K562 (cell line): ENCODE measurements at regions not wholly inside any gene's neighbourhood (a gene's known extent, or its start where the extent isn't known, plus 50 kb on each side); places are given as distances from the start of the nearest gene placed in this dataset.

Source experiments
- ATAC-seq: fragments of 200-7000 bp; cut with Tn5 transposase; 3 replicates; pipeline ENCODE4 v1.9.1; 2020; ENCODE audit warnings: moderate library complexity
- BruUV-seq: library from RNA; stranded (reverse); fragments of 400-500 nt; replicated peaks from 2 replicates; lab custom pipeline; 2021; lab: Mats Ljungman, UMichigan
- CTCF ChIA-PET: fragments of 300-600 bp; formaldehyde crosslinking; extraction: SDS; loops from one replicate; lab custom pipeline; 2021; ENCODE audit warnings: low intra/inter-chr PET ratio; lab: Yijun Ruan, JAX
- POLR2A ChIA-PET: fragments of 300-600, 350-650 bp; sonication (Branson Sonifier 250); formaldehyde crosslinking; extraction: SDS; loops from one replicate; lab custom pipeline; 2021; ENCODE audit warnings: antibody characterized with exemption, inconsistent platforms; lab: Yijun Ruan, JAX
- DNase-seq, 4 experiments: peaks; one replicate each; pipeline versions ENCODE4 v3.0.0 to v3.0.0-alpha.2; 2011 to 2018; ENCODE audit warnings: low spot score in 3 of 4, mixed read lengths in 3 of 4; ENCODE audit errors: extremely low read depth in 1 of 4
- FAIRE-seq: peaks from 2 replicates; lab custom pipeline; 2011; peaks lifted over from hg19 to GRCh38; lab: Jason Lieb, UNC
- H2AFZ ChIP-seq: 2 replicates; pipeline ENCODE4 v1.6.0; 2011; ENCODE audit warnings: low read depth, low read length, control low read depth, inconsistent platforms
- H3K27ac ChIP-seq: fragments of 200-600 bp; 3 replicates; pipeline ENCODE4 v1.8.0; 2011; ENCODE audit warnings: low read depth, mild to moderate bottlenecking, control low read depth, inconsistent platforms, low read length, moderate library complexity, mixed read lengths; ENCODE audit errors: extremely low read depth
- H3K27me3 ChIP-seq, 2 experiments: fragments of 300-600 bp in 1 of 2; 2 replicates in 1 of 2; 3 replicates in 1 of 2; pipeline versions ENCODE4 v1.6.0 to v1.8.0; 2011; ENCODE audit warnings: inconsistent platforms in 2 of 2, low read length in 2 of 2, mild to moderate bottlenecking in 1 of 2, mixed read lengths in 1 of 2, moderate library complexity in 1 of 2; ENCODE audit not compliant: control insufficient read depth in 2 of 2, insufficient read depth in 2 of 2
- H3K36me3 ChIP-seq: fragments of 300-600 bp; 3 replicates; pipeline ENCODE4 v1.8.0; 2011; ENCODE audit warnings: mild to moderate bottlenecking, low read length, inconsistent platforms; ENCODE audit not compliant: control insufficient read depth, insufficient read depth
- H3K4me1 ChIP-seq, 2 experiments: fragments of 200-600 bp in 1 of 2; replicated peaks in 1 of 2; 2 replicates in 1 of 2; 3 replicates in 1 of 2; pipeline versions ENCODE4 v1.5.1 to v1.8.0; 2011; ENCODE audit warnings: inconsistent platforms in 2 of 2, low read length in 2 of 2, mild to moderate bottlenecking in 1 of 2, mixed read lengths in 1 of 2, moderate library complexity in 1 of 2; ENCODE audit not compliant: control insufficient read depth in 2 of 2, insufficient read depth in 2 of 2
- H3K4me2 ChIP-seq: 2 replicates; pipeline ENCODE4 v1.6.1; 2011; ENCODE audit warnings: low read length, control low read depth, inconsistent platforms, mixed read lengths; ENCODE audit not compliant: insufficient read depth
- H3K4me3 ChIP-seq: fragments of 200-600 bp; sonication (generic), shearing (Covaris generic); 2 replicates; pipeline ENCODE4 v1.5.1; 2016; ENCODE audit warnings: control low read depth, inconsistent platforms
- H3K79me2 ChIP-seq: fragments of 200-600 bp; 3 replicates; pipeline ENCODE4 v1.8.0; 2011; ENCODE audit warnings: low read length, inconsistent platforms; ENCODE audit not compliant: control insufficient read depth, insufficient read depth
- H3K9ac ChIP-seq, 2 experiments: 2 replicates each; pipeline versions ENCODE4 v1.6.0 to v1.6.1; 2011; ENCODE audit warnings: low read depth in 2 of 2, low read length in 2 of 2, control low read depth in 1 of 2, inconsistent platforms in 1 of 2, mild to moderate bottlenecking in 1 of 2, mixed read lengths in 1 of 2; ENCODE audit not compliant: insufficient read depth in 1 of 2
- H3K9me1 ChIP-seq: one replicate; pipeline ENCODE4 v1.6.0; 2011; ENCODE audit warnings: inconsistent platforms, mild to moderate bottlenecking, low read length, moderate library complexity; ENCODE audit not compliant: control insufficient read depth, insufficient read depth
- H3K9me3 ChIP-seq: replicated peaks from 2 replicates; pipeline ENCODE4 v1.5.1; 2011; ENCODE audit warnings: low read depth, low read length, inconsistent platforms; ENCODE audit not compliant: control insufficient read depth, insufficient read depth
- H4K20me1 ChIP-seq: replicated peaks from 2 replicates; pipeline ENCODE4 v1.6.1; 2011; ENCODE audit warnings: low read length, inconsistent platforms, mixed read lengths; ENCODE audit not compliant: control insufficient read depth, insufficient read depth
- E2F4 ChIP-seq: sonication (generic); formaldehyde crosslinking; IDR thresholded peaks from 2 replicates; pipeline ENCODE4 v1.8.0; 2022; ENCODE audit warnings: mild to moderate bottlenecking, low read depth, missing genetic modification reagents
- FOSL1 ChIP-seq: fragments of 200-800 bp; sonication (Bioruptor generic); conservative IDR thresholded peaks from 2 replicates; pipeline ENCODE4 v1.6.1; 2016; ENCODE audit warnings: missing genetic modification characterization, missing compliant biosample characterization
- GATA2 ChIP-seq: sonication (generic); formaldehyde crosslinking; IDR thresholded peaks from 2 replicates; pipeline ENCODE4 v1.4.0; 2020; ENCODE audit warnings: mild to moderate bottlenecking, missing genetic modification reagents
- MEIS2 ChIP-seq: fragments of 450-650 bp; IDR thresholded peaks from 2 replicates; pipeline ENCODE4 v1.6.1; 2014; ENCODE audit warnings: mild to moderate bottlenecking; ENCODE audit not compliant: partially characterized antibody
- PBX2 ChIP-seq, 2 experiments: IDR thresholded peaks in 1 of 2; conservative IDR thresholded peaks in 1 of 2; 2 replicates each; pipeline ENCODE4 v1.6.1; 2016; ENCODE audit warnings: low read depth in 2 of 2, mild to moderate bottlenecking in 1 of 2, missing compliant biosample characterization in 1 of 2, missing genetic modification characterization in 1 of 2, moderate library complexity in 1 of 2
- PKNOX1 ChIP-seq: fragments of 450-650 bp; IDR thresholded peaks from 2 replicates; pipeline ENCODE4 v1.6.1; 2016
- THRA ChIP-seq: fragments of 450-650 bp; IDR thresholded peaks from 2 replicates; pipeline ENCODE4 v1.6.1; 2017; ENCODE audit warnings: mild to moderate bottlenecking, moderate library complexity
- WGBS: fragments of 100-300 bp; shearing (Covaris generic); methylation state at CpG from one replicate; pipeline ENCODE4 v1.1.6; 2016; ENCODE audit warnings: low coverage, mixed read lengths; ENCODE audit not compliant: insufficient coverage; ENCODE audit errors: missing lambda C conversion rate; 5-methylcytosine and 5-hydroxymethylcytosine counted together
- in situ Hi-C: fragments of 300-500 bp; cut with MboI; formaldehyde crosslinking; loops from 4 replicates; pipeline ENCODE4 v1.15.0; 2018; ENCODE audit warnings: inconsistent platforms, mixed read lengths
- intact Hi-C: fragments of 100-400 bp; cut with micrococcal nuclease; formaldehyde crosslinking; loops from 2 replicates; pipeline ENCODE4 v1.14.2; 2022

GRCh38 chr6:2611092-2611491 is 139.6 kb downstream of the MYLK4 start:
- H2AFZ ChIP-seq, result no peak overlapping the region
- no peaks in the 10 kb centered on the region for H4K20me1 ChIP-seq
- BruUV-seq, result no TSS peak
- WGBS, result 0% methylated on average over 2 of the region's 2 CpGs
- no peaks in the 10 kb centered on the region for H3K79me2 ChIP-seq
- ChIA-PET CTCF (interaction anchor here (0.7 kb wide), 1 partner anchor 12 kb away, joined by 3 read pairs; no protein-coding TSS in a partner anchor), POLR2A (no interaction called here)
- H3K27ac ChIP-seq, result no peak overlapping the region
- H3K9ac ChIP-seq, result no peak overlapping the region
- intact Hi-C loops, result no loop called here
- no peaks in the 10 kb centered on the region for H3K36me3 ChIP-seq
- TF ChIP-seq PKNOX1, result peak; percentile 85
- no peak for TF ChIP-seq THRA
- TF ChIP-seq MEIS2, result peak; percentile 92
- peak; percentile 48; the same call in 1 of the 2 replicates for TF ChIP-seq PBX2 (CRISPR knock-in tag; IDR thresholded peaks at IDR 0.05; ENCODE audit: low read depth)
- peak; percentile 85 for TF ChIP-seq PBX2 (tag; conservative IDR thresholded peaks at IDR 0.05; ENCODE audit: low read depth)
- no peak for TF ChIP-seq GATA2 (CRISPR knock-in tag)
- no peak for TF ChIP-seq FOSL1 (tag)
- no peak for TF ChIP-seq E2F4 (CRISPR knock-in tag)
- DNase-seq, result no peak
- ATAC-seq, result 0 out of 3 replicates have a peak, but pooled peaks have one; percentile 39
- H3K27me3 ChIP-seq, result peaks cover 10% of the 10 kb centered on the region in 2 experiments; a peak in 4 of 5 replicates
- no peak overlapping the region for H3K4me3 ChIP-seq
- no peak for FAIRE-seq
- in situ Hi-C loops, result no loop called here
- H3K4me2 ChIP-seq, result no peak overlapping the region
- H3K9me1 ChIP-seq, result no peaks in the 10 kb centered on the region
- H3K9me3 ChIP-seq, result no peaks in the 10 kb centered on the region
- H3K4me1 ChIP-seq, result no peaks in the 10 kb centered on the region
